ENCODE measurements at regions not wholly inside any gene's neighbourhood (a gene's known extent, or its start where the extent isn't known, plus 50 kb on each side); places are given as distances from the start of the nearest gene placed in this dataset.

DNA sequence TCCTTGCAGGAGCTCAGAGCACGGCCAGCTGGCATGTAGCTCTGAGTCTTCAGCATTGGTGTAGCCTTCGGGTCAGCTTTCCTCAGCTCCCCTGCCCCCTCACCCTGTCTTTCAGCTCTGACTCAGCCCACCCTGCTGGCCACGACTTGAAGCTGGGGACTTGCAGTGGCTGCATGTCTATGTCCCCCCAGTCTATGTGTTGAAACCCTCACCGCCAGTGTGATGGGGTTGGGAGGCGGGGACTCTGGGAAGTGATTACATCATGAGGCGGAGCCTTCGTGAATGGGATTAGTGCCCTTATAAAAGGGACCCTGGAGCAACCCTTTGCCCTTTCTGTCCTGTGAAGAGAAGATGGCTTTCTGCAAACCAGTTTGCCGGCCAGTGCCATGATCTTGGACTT lies 111.1 kb downstream of the CTTN start:
- no peak for ATAC-seq
- POLR2A ChIA-PET = interaction anchor here (0.7 kb wide), 1 partner anchor 16 kb away, joined by 3 read pairs; no protein-coding TSS in a partner anchor
- Histone ChIP-seq H3K9me3 (replicated peaks; ENCODE audit: control insufficient read depth, insufficient read depth, low read depth, low read length) (peaks cover 2% of the 10 kb centered on the region), H3K4me3 (no peak overlapping the region), H2AFZ (ENCODE audit: low read depth, low read length) (no peak overlapping the region), H3K4me2 (ENCODE audit: insufficient read depth, low read length) (no peak overlapping the region), H3K9me1 (ENCODE audit: control insufficient read depth, insufficient read depth, low read length) (no peaks in the 10 kb centered on the region), H3K9ac (ENCODE audit: insufficient read depth in 1 of 2, low read depth in 2 of 2, low read length in 2 of 2) (no peak overlapping the region), H3K4me1 (replicated peaks in 1 of 2; ENCODE audit: control insufficient read depth in 2 of 2, insufficient read depth in 2 of 2, low read length in 2 of 2) (no peaks in the 10 kb centered on the region), H4K20me1 (replicated peaks; ENCODE audit: control insufficient read depth, insufficient read depth, low read length) (no peaks in the 10 kb centered on the region; the same call in 1 of the 2 replicates), H3K27me3 (ENCODE audit: control insufficient read depth in 2 of 2, insufficient read depth in 2 of 2, low read length in 2 of 2) (peaks cover 3 to 54% of the 10 kb centered on the region in 2 experiments; a peak in 4 of 5 replicates), H3K36me3 (ENCODE audit: control insufficient read depth, insufficient read depth, low read length) (no peaks in the 10 kb centered on the region), H3K79me2 (ENCODE audit: control insufficient read depth, insufficient read depth, low read length) (no peaks in the 10 kb centered on the region), H3K27ac (ENCODE audit: extremely low read depth, low read depth, low read length) (no peak overlapping the region)
- CTCF ChIA-PET (ENCODE audit: low intra/inter-chr PET ratio) = no interaction called here
- 0% methylated on average over 8 of the region's 8 CpGs for WGBS (ENCODE audit: insufficient coverage, low coverage, missing lambda C conversion rate)
- intact Hi-C loops (cut with micrococcal nuclease) (no loop called here), in situ Hi-C loops (cut with MboI) (loop anchor here (25.0 kb wide), 1 partner anchor 553 kb away; no protein-coding TSS in a partner anchor)
- no peak for TF ChIP-seq PHB2 (IDR thresholded peaks at IDR 0.05; ENCODE audit: low read depth)
- TF ChIP-seq, protein P1, sequence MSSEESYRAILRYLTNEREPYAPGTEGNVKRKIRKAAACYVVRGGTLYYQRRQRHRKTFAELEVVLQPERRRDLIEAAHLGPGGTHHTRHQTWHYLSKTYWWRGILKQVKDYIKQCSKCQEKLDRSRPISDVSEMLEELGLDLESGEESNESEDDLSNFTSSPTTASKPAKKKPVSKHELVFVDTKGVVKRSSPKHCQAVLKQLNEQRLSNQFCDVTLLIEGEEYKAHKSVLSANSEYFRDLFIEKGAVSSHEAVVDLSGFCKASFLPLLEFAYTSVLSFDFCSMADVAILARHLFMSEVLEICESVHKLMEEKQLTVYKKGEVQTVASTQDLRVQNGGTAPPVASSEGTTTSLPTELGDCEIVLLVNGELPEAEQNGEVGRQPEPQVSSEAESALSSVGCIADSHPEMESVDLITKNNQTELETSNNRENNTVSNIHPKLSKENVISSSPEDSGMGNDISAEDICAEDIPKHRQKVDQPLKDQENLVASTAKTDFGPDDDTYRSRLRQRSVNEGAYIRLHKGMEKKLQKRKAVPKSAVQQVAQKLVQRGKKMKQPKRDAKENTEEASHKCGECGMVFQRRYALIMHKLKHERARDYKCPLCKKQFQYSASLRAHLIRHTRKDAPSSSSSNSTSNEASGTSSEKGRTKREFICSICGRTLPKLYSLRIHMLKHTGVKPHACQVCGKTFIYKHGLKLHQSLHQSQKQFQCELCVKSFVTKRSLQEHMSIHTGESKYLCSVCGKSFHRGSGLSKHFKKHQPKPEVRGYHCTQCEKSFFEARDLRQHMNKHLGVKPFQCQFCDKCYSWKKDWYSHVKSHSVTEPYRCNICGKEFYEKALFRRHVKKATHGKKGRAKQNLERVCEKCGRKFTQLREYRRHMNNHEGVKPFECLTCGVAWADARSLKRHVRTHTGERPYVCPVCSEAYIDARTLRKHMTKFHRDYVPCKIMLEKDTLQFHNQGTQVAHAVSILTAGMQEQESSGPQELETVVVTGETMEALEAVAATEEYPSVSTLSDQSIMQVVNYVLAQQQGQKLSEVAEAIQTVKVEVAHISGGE (CRISPR knock-in tag; IDR thresholded peaks at IDR 0.05) = no peak
- TF ChIP-seq ZNF41 (CRISPR knock-in tag; conservative IDR thresholded peaks at IDR 0.05) = no peak
- TF ChIP-seq ZNF232 (CRISPR knock-in tag; IDR thresholded peaks at IDR 0.05) = no peak
- TF ChIP-seq GABPA (tag; conservative IDR thresholded peaks at IDR 0.05; ENCODE audit: low read depth) = no peak
- TF ChIP-seq ZNF76 (CRISPR knock-in tag; IDR thresholded peaks at IDR 0.05; ENCODE audit: borderline replicate concordance) = no peak
- TF ChIP-seq MAFF (IDR thresholded peaks at IDR 0.05; ENCODE audit: low read length) = no peak
- no TSS peak for BruUV-seq (replicated peaks)
- DNase-seq (ENCODE audit: extremely low read depth in 1 of 4, low spot score in 3 of 4) = no peak
- no peak for FAIRE-seq

Measured in K562 (cell line).